Effector memory CD4-positive, alpha-beta T cell (primary cell): ENCODE measurements at regions not wholly inside any gene's neighbourhood (a gene's known extent, or its start where the extent isn't known, plus 50 kb on each side); places are given as distances from the start of the nearest gene placed in this dataset.

ENCODE experiments used
- DNase-seq, 3 donors: peaks; one replicate each; pipeline ENCODE4 v3.0.0-alpha.2; 2020
- H3K27ac ChIP-seq: 2 replicates; pipeline ENCODE4 v1.7.0; 2013; ENCODE audit warnings: mild to moderate bottlenecking, low read length, moderate library complexity; ENCODE audit not compliant: insufficient read depth, poor library complexity, severe bottlenecking
- H3K27me3 ChIP-seq: replicated peaks from 2 replicates; pipeline ENCODE4 v1.7.0; 2013; ENCODE audit warnings: mild to moderate bottlenecking, low read length; ENCODE audit not compliant: insufficient read depth, control insufficient read depth, poor library complexity, severe bottlenecking
- H3K36me3 ChIP-seq: 2 replicates; pipeline ENCODE4 v1.7.0; 2013; ENCODE audit warnings: mild to moderate bottlenecking, low read length, moderate library complexity; ENCODE audit not compliant: control insufficient read depth, insufficient read depth
- H3K4me1 ChIP-seq: 2 replicates; pipeline ENCODE4 v1.7.0; 2013; ENCODE audit warnings: low read length, mild to moderate bottlenecking; ENCODE audit not compliant: control insufficient read depth, insufficient read depth, poor library complexity, severe bottlenecking
- H3K4me3 ChIP-seq: 2 replicates; pipeline ENCODE4 v1.7.0; 2013; ENCODE audit warnings: low read length, low read depth, mild to moderate bottlenecking; ENCODE audit not compliant: insufficient read depth, poor library complexity, severe bottlenecking
- H3K9me3 ChIP-seq: 2 replicates; pipeline ENCODE4 v1.7.0; 2013; ENCODE audit warnings: mild to moderate bottlenecking, low read length, moderate library complexity; ENCODE audit not compliant: control insufficient read depth

DNA sequence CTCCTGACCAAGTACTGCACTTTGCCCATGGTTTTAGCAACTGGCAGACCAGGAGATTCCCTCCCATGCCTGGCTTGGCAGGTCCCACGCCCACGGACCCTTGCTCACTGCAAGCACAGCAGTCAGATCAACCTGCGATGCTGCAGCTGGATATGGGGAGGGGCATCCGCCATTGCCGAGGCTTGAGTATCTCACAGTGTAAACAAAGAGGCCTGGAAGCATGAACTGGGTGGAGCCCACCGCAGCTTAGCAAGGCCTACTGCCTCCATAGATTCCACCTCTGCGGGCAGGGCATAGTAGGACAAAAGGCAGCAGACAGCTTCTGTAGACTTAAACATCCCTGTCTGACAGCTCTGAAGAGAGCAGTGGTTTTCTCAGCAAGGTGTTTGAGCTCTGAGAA, 479.8 kb downstream of the FUT8 start:
- Histone ChIP-seq H3K36me3 (no peaks in the 10 kb centered on the region), H3K4me3 (no peak overlapping the region), H3K27ac (no peak overlapping the region), H3K27me3 (no peaks in the 10 kb centered on the region), H3K4me1 (no peaks in the 10 kb centered on the region), H3K9me3 (no peaks in the 10 kb centered on the region)
- no peak for DNase-seq

- Histone ChIP-seq H3K27me3 (no peaks in the 10 kb centered on the region), H3K4me1 (no peaks in the 10 kb centered on the region), H3K9me3 (peaks cover 3% of the 10 kb centered on the region), H3K36me3 (no peaks in the 10 kb centered on the region), H3K27ac (no peak overlapping the region), H3K4me3 (no peak overlapping the region)
- DNase-seq, result no peak
Observed at GRCh38 chr14:65900164-65900563, 487.6 kb downstream of the FUT8 start.

DNA sequence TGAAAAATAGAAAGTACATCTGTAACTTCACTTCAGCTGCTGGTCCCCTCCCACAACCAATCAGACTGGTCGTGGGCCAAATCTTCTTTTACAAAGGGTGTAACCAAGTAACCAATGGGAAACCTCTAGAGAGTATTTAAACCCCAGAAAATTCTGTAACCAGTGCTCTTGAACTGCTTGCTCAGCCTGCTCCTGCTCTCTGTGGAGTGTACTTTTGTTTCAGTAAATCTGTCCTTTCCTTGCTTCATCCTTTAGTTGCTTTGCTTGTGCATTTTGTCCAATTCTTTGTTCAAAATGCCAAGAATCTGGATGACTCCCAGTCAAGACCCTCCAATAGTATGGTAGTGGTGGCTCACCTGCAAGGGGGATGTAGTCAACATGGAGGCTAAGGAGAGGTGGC, 489.1 kb downstream of the FUT8 start:
- Histone ChIP-seq H3K9me3 (peaks cover 3% of the 10 kb centered on the region), H3K4me1 (no peaks in the 10 kb centered on the region)

DNA sequence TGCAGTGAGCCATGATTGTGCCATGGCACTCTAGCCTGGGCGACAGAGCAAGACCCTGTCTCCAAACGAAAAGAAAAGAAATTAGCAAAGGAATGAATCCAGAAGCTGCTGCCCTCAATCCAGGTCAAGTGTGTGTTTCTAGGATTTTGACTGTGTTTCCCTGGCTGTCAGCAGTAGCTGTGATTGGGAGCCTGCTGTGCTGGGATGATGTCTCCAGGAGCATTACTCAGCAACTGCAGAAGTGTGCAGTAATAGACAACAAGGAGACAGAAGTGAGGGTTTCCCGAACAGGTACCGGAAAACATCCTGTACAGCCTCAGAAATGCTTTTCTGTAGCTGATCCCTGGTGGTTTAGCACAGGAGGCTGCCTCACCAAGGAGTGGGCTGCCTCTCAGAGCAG, 492.5 kb downstream of the FUT8 start:
- Histone ChIP-seq H3K4me1 (no peaks in the 10 kb centered on the region), H3K27ac (no peak overlapping the region), H3K4me3 (no peak overlapping the region), H3K9me3 (peaks cover 3% of the 10 kb centered on the region), H3K27me3 (no peaks in the 10 kb centered on the region), H3K36me3 (no peaks in the 10 kb centered on the region)
- no peak for DNase-seq

More for the DNA sequence above, 489.1 kb downstream of the FUT8 start:
- H3K36me3 ChIP-seq, result no peaks in the 10 kb centered on the region
- no peak for DNase-seq
- no peaks in the 10 kb centered on the region for H3K27me3 ChIP-seq
- H3K4me3 ChIP-seq, result no peak overlapping the region
- H3K27ac ChIP-seq, result no peak overlapping the region

DNA sequence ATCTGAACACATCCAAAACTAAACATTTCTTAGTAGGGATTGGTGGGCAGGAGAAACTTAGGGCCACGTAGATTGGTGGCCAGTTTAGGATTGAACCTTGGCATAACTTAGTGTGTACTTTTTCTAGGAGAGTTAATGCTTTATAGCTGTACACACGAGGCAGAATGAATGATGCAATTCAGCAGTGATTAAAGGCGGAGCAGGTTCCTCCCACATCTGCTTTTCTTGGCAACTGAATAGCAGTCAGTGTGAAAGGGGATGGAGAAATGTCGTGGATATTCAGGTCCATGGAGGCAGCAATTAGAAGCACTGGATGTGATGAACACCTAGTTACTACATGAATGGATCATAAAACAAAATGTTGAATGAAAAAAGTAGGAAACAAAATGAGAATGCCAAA, 493.8 kb downstream of the FUT8 start:
- DNase-seq, result no peak
- H3K4me3 ChIP-seq, result no peak overlapping the region
- no peak overlapping the region for H3K27ac ChIP-seq
- peaks cover 3% of the 10 kb centered on the region for H3K9me3 ChIP-seq
- no peaks in the 10 kb centered on the region for H3K27me3 ChIP-seq
- no peaks in the 10 kb centered on the region for H3K4me1 ChIP-seq
- no peaks in the 10 kb centered on the region for H3K36me3 ChIP-seq

DNA sequence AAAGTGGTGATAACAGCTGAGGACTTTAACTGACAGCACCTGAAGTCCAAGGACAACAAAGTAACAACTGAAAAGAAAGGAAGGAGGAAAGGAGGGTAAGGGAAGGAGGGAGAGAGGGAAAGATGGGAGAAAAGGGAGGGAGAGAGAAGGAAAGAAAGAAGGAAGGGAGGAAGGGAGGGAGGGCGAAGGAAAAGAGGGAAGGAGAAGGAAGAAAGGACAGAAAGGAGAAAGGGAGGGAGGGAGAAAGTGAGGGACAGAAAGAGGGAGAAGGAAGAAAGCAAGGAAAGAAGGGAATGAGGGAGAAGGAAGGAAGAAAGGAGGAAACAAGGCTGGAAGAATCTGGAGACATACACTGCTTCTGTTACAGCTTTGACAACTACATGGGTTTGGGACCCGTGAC, 494.4 kb downstream of the FUT8 start:
- H3K9me3 ChIP-seq, result no peaks in the 10 kb centered on the region
- H3K4me1 ChIP-seq, result no peaks in the 10 kb centered on the region
- no peak overlapping the region for H3K27ac ChIP-seq
- H3K27me3 ChIP-seq, result no peaks in the 10 kb centered on the region
- DNase-seq, result no peak
- no peaks in the 10 kb centered on the region for H3K36me3 ChIP-seq
- H3K4me3 ChIP-seq, result no peak overlapping the region

DNA sequence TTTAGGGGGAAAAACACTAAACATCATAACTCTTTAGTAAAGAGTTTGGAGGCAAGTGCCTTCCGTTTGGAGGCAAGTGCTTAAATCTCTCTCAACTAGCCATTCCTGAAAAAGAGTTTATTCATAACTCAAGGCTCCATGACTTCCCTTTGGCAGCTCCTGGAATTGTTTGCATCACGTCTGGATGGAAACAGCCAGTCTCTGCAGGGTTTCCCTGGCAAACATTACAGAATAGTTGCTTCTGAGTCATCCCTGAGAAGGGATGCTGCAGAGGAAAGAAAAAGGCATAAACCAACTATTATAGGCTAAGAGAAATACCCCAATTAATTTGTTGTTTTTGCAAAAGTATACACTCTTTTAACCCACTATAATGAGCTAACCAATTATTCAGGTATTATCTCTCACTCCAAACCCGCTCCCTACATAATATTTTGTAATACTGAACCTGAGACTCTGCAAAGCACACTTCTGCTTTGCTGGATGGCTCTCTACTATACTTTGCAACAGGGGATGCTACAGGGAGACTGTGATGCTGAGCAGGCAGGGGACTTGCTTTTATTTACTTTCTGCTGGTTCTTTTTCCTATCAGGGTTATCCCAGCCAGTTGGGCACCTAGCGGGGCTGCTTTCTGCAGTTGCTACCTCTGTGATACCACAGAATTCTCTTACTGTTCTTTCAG, 497.7 kb downstream of the FUT8 start:
- Histone ChIP-seq H3K9me3 (no peaks in the 10 kb centered on the region), H3K36me3 (no peaks in the 10 kb centered on the region), H3K4me3 (no peak overlapping the region), H3K27ac (no peak overlapping the region), H3K27me3 (no peaks in the 10 kb centered on the region), H3K4me1 (no peaks in the 10 kb centered on the region)
- no peak for DNase-seq

GRCh38 chr14:65915125-65915524, 502.6 kb downstream of the FUT8 start:
- Histone ChIP-seq H3K4me1 (no peaks in the 10 kb centered on the region), H3K9me3 (no peaks in the 10 kb centered on the region), H3K27ac (no peak overlapping the region), H3K4me3 (no peak overlapping the region), H3K27me3 (no peaks in the 10 kb centered on the region), H3K36me3 (no peaks in the 10 kb centered on the region)
- no peak for DNase-seq

DNA sequence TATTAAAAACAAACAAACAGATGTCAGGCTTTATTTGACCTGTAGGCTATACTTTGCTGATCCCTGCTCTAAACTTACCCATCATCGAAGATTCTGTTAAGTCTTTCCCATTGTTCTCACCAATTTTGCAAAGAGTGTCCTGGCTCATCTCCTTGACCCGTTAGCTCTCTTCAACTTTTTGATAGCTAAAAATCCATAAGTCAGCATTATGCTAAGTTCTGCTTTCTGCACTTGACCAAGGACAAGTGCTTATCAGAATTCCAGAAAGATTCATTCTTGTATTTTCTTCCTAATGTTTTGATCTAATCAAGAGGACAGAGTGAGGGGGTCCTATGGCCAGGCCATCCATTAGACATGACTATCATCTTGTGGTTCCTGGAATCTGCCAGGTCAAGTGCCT, 503.5 kb downstream of the FUT8 start:
- H3K9me3 ChIP-seq, result no peaks in the 10 kb centered on the region
- no peak overlapping the region for H3K27ac ChIP-seq
- H3K27me3 ChIP-seq, result no peaks in the 10 kb centered on the region
- H3K4me3 ChIP-seq, result no peak overlapping the region
- H3K4me1 ChIP-seq, result no peaks in the 10 kb centered on the region
- no peak for DNase-seq
- no peaks in the 10 kb centered on the region for H3K36me3 ChIP-seq

GRCh38 chr14:65920996-65921395, 508.5 kb downstream of the FUT8 start:
- no peaks in the 10 kb centered on the region for H3K36me3 ChIP-seq
- no peaks in the 10 kb centered on the region for H3K9me3 ChIP-seq
- DNase-seq, result no peak
- H3K4me1 ChIP-seq, result peaks cover under 1% of the 10 kb centered on the region
- H3K27ac ChIP-seq, result no peak overlapping the region
- H3K27me3 ChIP-seq, result no peaks in the 10 kb centered on the region
- no peak overlapping the region for H3K4me3 ChIP-seq
